ENCODE measurements at regions not wholly inside any gene's neighbourhood (a gene's known extent, or its start where the extent isn't known, plus 50 kb on each side); places are given as distances from the start of the nearest gene placed in this dataset.

GRCh38 chr3:127091376-127091775, 101.6 kb upstream of the PRR23E start:
- DNase-seq = no peak

DNA sequence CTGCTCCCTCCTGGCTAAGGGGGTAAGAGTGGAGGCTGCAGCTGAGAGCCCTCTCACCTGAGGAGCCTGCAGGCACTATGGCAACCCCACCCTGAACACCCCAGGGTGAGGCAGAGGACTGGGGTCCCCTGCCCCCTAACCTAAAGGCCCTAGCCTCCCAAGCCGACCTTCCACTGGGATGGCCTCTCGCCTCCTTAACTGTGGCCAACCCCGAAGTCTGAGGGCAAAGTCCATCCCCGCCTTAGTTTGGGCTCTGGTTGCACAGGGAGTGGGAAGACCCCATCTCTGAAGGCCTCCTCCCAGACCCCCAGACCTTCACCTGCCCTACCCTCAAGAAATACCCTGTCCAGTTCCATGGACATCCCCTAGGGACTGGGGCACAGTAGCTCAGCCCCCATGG, 100.6 kb upstream of the PRR23E start:
- no peak for DNase-seq

DNA sequence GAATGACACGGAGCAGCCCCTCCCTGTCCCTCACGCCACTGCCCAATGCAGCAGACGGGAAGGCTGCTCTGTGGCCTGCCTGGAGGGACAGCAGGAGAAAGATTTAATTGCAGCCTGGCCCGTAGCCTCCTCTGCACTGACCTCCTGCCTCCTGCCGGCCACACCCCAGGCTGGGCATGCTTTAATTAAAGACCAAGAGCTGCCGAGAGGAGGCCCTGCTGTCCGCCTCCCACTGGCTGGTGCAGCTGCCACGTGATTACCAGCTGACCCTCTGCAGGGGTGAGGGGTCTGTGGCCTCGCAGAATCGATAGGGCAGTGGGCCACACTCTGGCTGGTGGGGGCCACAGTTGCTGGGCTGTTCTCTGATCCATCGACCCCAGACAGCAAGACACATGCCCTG, 100.2 kb upstream of the PRR23E start:
- no peak for DNase-seq

DNA sequence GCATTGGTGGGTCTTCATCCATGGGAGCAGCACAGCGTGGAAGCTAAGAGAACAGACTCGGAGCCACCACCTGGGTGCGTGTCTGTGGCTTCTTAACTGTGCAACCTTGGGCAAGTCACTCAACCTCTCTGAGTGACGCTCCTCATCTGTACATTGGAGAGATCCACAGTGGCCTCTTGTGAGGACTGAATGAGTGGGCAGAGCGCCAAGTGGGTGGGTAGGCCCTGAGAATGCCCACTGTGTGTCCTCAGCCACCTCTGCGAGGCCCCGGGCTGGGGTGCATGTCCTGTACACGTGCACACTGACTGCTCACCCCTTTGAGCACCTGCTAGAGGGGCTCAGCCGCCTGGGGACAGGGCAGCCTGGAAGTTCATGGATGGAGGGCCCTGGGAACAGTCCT, 99.6 kb upstream of the PRR23E start:
- no peak for DNase-seq

GRCh38 chr3:127095774-127096173, 97.2 kb upstream of the PRR23E start:
- no peak for DNase-seq

- DNase-seq = no peak
Measured at GRCh38 chr3:127096256-127097071, 96.5 kb upstream of the PRR23E start.

DNA sequence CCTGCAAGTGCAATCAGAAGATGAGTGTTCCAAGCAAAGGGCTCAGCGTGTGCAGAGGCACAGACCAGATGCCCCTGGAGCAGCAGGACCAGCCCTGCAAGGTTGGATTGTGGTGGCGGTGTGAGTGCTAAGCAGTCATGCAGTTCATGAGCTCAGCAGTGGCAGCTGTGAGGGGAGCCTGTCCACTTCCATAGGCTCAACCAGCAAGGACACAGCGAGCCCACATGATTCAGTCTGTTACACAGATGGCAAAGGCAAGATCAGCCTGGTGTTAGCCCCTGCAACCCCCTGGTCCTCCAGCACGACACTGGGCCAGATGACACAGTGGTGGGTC, 95.9 kb upstream of the PRR23E start:
- no peak for DNase-seq

DNA sequence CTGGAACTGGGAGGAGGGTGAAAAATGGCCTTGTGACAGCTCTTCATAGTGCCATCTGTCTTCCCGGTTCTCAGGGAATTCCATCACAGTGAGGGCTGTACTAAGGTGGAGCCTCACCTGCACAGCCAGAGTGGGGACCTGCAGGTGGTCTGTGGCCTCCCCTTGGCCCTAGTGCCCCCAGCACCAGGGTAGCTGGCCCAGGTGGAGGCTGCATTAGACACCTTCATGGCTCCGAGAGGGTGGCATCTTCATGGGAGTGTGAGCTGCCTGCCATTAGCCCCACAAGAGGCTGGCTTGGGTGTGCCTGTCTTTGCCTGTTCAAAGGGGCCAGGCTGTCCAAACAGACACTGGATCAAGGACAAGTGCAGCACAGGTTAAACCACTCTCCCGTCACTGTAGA, 95.5 kb upstream of the PRR23E start:
- DNase-seq = no peak

DNA sequence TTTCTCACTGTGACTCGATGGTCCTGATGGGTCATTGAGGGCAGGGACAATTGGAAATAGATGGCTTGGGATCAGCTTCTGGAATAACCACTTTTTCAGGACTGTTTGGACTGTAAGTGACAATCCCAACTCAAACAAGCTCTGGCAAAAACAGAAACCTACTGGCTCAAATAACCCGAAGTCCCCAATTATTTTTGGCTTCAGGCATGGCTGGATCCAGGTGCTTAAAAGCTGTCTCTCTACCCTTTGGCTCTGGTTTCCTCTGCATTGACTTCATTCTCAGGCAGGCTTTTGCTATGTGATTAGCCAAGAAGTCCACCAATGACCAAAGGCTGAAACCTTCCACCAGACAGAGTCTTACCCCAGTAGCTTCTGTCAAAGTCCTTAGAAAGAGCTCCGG, 92.9 kb upstream of the PRR23E start:
- no peak for DNase-seq

DNA sequence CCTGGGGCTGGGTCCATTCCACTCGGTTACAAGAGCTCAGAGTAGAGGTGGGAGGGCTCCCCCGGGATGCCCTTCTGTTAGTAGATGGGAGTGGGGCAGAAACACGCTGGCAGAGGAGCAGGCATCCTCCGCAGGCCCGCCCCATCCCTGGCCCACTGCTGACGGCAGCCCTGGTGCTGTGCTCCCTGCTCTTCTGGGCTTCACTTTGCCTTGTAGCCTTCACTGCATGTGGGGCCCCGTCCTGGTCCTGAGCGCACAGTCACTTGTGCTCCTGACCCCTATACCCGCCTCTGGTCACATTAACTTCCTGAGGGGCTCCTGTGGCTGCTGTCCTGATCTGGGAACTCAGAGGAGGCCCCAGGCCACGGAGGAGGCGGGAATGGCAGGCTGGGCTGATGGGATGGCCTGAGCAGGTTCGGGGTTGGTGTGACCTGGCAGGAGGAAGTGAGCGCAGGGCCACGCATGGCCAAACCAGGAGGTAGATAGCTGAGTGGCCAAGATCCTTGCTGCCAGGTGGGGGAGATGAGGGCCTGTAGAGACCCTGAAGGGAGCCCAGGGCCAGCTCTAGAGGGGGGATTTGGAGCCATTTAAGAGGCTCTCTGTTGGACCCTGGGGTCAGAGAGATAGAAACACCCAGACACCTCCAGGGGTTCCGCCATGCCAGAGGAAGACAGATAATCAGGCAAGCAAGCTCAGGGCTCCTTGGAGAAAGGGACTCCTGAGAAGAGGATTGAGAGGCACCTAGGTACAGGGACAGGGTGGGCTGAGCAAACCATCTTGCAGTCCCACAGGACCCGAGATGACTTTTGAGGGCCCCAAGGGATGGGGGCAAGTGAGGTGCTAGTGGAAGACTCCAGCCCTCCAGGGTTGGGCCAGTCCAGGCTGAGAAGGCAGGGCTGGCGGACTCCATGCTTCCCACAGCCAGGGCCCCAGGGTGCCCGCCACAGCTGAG, 92.2 kb upstream of the PRR23E start:
- no peak for DNase-seq

DNA sequence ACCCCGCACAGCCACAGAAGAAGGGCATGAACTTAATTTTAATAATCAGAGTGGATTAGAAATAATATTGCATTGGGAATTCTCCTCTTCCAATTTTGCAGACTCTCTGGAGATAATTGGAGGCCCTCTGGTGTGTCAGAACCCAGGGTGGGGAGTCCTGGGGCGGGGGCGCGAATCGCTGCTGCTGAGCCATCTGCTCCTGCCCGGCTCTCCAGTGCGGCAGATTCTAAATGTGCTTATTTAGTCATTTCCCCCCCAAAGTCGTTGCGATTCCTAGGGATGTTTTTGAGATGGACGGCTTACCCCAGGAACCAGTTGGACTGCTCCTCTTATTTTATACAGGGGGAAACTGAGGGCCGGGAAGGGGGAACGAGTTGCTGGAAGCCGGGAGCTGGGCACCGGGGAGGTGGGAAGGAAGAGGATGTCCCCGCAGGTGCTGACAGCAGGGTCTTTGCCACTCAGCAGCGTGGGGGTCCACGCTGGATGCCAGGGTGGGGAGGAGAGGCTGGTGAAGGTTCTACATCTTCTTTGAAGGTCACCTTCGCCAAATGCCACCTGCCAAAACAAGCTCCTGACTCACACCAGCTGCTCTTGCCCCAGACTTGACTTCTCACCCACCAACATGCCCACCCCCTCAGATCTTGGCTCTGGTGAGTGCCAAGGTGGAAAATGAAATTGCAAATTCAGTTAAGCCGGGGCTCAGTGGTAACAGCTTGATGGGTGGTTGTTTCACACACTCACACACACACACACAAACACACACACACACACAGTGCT, 91.3 kb upstream of the PRR23E start:
- no peak for DNase-seq

GRCh38 chr3:127102188-127102520, 90.8 kb upstream of the PRR23E start:
- DNase-seq = no peak

DNA sequence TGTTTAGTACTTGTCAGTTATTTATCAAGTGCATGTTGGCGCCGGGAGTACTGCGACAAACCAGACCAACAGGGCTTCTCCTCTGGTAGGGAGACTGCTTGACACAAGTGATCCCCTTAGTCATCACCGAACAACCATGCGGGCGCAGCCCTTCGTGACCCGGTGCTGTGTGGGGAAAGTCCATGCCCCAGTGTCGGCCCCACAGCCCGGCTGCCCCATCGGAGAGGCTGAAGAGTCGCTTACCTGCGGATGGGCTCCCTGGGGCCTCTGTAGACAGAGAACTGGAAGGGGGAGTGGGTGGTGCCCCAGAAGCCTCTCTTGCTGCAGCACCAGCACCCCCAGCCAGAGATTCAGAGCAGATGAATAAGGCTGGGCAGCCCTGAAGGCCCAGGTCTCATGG, 90.3 kb upstream of the PRR23E start:
- DNase-seq = no peak

DNA sequence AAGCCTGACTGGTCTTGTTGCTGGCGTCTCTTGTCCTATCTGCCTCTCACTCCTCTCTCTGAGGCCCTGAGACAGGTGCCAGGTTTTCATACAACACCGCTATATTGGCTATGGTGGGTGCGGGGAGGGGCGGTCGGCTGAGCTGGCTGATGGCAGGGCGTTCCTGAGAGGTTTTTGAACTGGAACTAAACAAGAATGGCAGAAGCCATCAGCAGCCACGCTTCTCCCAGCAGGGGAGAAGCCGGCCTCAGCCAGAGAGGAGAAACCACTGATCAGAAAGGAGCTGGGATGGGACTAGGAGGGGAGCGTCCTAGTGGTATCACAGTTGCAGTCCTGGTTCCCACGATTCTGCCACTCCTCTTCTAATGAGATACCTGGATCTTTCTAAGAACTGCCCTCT, 89.9 kb upstream of the PRR23E start:
- DNase-seq = no peak

- no peak for DNase-seq
Measured at GRCh38 chr3:127104586-127104985, 88.3 kb upstream of the PRR23E start.

DNA sequence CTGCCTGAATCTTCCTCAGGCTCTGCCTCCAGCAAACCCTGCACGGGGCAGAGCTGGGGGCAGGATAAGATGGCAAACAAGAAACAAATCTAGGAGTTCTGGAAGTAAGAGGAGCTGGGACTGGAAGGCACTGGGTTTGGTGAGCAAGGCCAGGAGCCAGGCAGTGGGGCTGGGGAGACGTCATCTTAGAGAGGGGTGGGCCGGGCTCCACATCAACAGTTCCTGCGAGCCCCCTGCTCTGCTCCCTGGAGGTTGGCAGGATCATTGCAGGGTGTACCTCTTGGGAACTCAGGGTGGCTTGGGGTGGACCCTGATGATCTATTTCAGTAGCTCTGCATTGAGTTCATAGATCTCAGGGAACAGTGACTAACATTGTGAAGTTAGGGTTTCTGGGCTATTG, 87.3 kb upstream of the PRR23E start:
- DNase-seq = no peak

DNA sequence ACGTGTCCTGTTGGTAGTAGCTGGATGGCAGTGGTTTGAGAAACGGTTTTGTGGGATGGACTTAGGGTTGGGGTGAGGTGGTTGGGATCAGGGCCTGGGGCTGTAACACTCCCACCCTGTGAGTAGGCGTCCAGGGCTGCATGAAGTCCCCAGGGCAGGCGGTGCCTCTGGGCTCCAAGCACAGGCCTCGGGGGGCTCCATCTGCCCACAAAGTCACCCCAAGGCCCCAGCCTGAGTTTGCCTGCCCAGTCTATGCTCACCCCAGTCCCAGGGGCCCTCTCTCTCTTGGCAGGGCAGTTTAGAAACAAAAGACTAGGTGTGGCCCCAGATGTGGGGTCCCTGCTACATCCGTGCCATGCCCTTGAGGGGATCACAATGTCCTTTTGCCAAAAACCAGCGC, 86.9 kb upstream of the PRR23E start:
- DNase-seq = no peak

GRCh38 chr3:127106456-127106855, 86.5 kb upstream of the PRR23E start:
- DNase-seq = no peak

DNA sequence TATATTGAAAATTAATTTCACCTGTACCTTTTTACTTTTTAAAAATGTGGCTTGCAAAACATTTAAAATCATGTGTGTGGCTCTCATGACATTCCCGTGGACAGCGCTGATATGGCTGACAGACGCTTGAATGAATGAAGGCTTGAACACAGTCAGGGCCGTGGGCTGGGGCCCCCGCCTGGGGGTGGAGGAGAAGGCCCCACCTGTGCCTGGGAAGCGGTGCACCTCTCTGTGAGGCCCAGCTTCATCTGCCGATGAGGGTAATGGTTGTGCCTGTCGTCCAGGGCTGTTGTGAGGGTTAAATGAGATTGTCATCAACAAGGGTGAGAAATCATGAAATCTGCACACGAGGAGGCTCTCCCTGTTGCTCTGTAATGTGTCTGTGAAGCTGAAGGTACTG, 85.9 kb upstream of the PRR23E start:
- no peak for DNase-seq

GRCh38 chr3:127107491-127108375, 85.2 kb upstream of the PRR23E start:
- DNase-seq = no peak

DNA sequence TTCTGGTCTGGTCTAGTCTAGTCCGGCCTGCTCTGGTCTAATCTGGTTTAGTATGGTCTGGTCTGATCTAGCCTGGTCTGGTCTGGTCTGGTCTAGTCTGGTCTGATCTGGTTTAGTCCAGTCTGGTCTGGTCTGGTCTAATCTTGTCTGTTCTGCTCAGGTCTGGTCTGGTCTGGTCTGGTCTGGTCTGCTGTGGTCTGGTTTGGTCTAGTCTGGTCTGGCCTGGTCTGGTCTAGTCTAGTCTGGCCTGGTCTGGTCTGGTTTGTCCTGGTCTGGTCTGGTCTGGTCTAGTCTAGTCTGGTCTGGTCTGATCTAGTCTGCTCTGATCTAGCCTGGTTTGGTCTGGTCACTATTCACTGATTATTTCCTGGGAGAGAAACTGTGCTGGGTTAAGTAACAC, 84.1 kb upstream of the PRR23E start:
- DNase-seq = no peak

DNA sequence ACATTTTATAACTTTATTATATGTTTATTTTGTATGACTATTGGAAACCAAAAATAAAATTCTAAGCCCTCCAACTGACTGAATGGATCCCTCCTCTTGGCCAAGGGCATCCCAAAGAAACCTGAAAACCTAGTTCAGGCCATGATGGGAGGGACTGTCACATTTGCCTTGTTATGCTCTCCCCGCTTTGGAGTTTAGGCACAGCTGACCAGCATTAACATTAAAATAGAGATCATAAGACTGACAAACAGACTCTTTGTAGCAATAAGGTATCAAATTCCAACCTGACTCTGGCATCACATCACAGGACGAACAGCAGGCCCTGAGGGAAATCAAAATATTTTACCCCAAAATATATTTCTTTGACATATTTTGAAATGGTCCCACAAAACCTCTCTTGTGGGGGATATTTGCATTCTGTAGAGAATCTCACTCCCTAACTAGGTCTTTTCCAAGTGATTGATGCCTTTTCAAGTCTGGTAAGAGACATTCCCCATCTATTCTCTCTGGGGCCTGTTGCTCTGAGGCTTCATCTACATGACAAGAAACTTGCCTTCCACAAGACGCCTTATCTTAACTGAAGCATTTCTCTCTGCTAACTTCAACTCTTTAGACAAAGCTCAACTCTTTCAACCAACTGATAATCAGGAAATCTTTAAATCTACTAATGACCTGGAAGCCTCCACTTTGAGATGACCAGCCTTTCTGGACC, 81.8 kb upstream of the PRR23E start:
- DNase-seq = no peak
